Activated T-helper 17 cell treated with anti-CD3 and anti-CD28 coated beads, Interleukin-2, amount 50 U/mL, for 72 hours (primary cell): ENCODE measurements at regions not wholly inside any gene's neighbourhood (a gene's known extent, or its start where the extent isn't known, plus 50 kb on each side); places are given as distances from the start of the nearest gene placed in this dataset.
A peak's percentile ranks its signal among the peaks of the same experiment; 100 is the strongest.

Source experiments
- ATAC-seq: fragments of 150-1000 bp; cut with Tn5 transposase; replicated peaks from 2 replicates; pipeline ENCODE4 v1.10.0; 2021; ENCODE audit warnings: mild to moderate bottlenecking, moderate library complexity
- H3K27ac Mint-ChIP-seq: one replicate; pipeline ENCODE4 v1.8.0; 2022; ENCODE audit warnings: mixed read lengths
- H3K27me3 Mint-ChIP-seq: one replicate; pipeline ENCODE4 v1.8.0; 2022; ENCODE audit warnings: mixed read lengths
- H3K36me3 Mint-ChIP-seq: one replicate; pipeline ENCODE4 v1.8.0; 2022; ENCODE audit warnings: low read depth, mild to moderate bottlenecking, mixed read lengths
- H3K4me1 Mint-ChIP-seq: one replicate; pipeline ENCODE4 v1.8.0; 2022; ENCODE audit warnings: mixed read lengths
- H3K4me3 Mint-ChIP-seq: one replicate; pipeline ENCODE4 v1.8.0; 2022; ENCODE audit warnings: mild to moderate bottlenecking, mixed read lengths
- H3K9me3 Mint-ChIP-seq: one replicate; pipeline ENCODE4 v1.8.0; 2022; ENCODE audit warnings: mixed read lengths

- Mint-ChIP-seq H3K4me3 (no peak overlapping the region), H3K27ac (no peak overlapping the region), H3K9me3 (no peaks in the 10 kb centered on the region), H3K27me3 (no peaks in the 10 kb centered on the region), H3K36me3 (no peaks in the 10 kb centered on the region), H3K4me1 (no peaks in the 10 kb centered on the region)
- ATAC-seq, result no peak
These were observed 179.6 kb upstream of the TNRC6C start for GRCh38 chr17:77778636-77779489.

DNA sequence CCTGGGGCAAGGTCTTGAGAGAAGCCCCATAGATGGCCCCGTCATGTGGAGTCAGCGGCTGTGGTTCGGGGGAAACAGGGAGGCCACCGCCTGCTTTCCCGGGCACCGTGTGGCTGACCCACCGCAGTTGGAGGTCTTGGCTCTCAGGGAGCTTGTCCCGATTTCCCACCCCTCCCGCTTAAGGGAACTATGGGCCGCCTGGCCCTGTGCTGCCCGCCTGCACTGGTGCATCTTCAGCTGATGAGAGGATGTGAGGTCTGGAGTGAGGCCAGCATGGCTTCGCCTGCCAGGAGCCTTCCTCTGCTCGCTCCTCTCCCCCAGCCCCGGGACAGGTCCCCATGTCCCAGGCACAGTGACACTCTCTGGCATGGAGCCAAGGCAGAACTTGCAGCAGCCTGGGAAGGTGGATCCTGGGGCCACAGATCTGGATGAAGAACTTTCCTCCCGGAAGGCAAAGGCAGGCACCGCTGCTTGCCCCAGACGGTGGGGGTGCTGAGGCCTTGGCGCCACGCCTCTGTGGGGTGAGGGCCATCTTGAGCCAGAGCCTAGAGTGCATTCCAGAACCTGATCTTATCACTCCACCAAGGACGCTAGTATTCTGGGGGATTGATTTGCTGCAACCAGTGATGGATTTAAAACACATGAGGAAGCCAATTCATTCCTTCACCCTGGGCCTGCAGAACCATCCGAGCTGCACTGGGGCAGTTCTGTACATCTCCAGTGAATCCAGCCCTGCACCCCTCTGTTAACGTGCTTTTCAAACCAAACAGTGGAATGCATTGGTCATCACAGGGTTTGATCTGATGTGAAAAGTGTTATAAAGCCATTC, 178.6 kb upstream of the TNRC6C start:
- Mint-ChIP-seq H3K9me3 (no peaks in the 10 kb centered on the region), H3K36me3 (no peaks in the 10 kb centered on the region), H3K4me3 (no peak overlapping the region), H3K4me1 (peaks cover 5% of the 10 kb centered on the region), H3K27ac (no peak overlapping the region), H3K27me3 (no peaks in the 10 kb centered on the region)
- no peak for ATAC-seq

DNA sequence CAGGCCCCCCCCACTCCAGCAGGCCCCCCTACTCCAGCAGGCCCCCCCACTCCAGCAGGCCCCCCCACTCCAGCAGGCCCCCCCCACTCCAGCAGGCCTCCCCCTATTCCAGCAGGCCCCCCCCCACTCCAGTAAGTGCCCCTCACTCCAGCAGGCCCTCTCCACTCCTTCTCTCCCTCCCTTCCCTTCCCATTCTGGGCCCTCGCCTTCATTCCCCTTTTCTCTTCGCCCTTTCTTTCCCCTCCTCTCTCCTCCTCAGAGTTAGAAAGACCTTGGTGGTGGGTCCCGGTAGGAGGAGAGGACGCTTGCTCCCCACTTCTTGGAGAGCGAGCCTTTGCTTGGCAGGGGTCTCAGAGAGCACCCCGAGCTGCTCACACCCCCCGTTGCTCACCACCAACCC, 177.0 kb upstream of the TNRC6C start:
- Mint-ChIP-seq H3K4me3 (no peak overlapping the region), H3K4me1 (peaks cover 5% of the 10 kb centered on the region), H3K27ac (no peak overlapping the region), H3K9me3 (no peaks in the 10 kb centered on the region), H3K36me3 (no peaks in the 10 kb centered on the region), H3K27me3 (no peaks in the 10 kb centered on the region)
- ATAC-seq, result no peak

GRCh38 chr17:77782201-77782600, 176.3 kb upstream of the TNRC6C start:
- no peaks in the 10 kb centered on the region for H3K9me3 Mint-ChIP-seq
- peaks cover 5% of the 10 kb centered on the region for H3K4me1 Mint-ChIP-seq
- no peaks in the 10 kb centered on the region for H3K27me3 Mint-ChIP-seq
- H3K27ac Mint-ChIP-seq, result peak overlapping the region; percentile 69
- ATAC-seq, result peak; percentile 15
- H3K36me3 Mint-ChIP-seq, result no peaks in the 10 kb centered on the region
- no peak overlapping the region for H3K4me3 Mint-ChIP-seq

DNA sequence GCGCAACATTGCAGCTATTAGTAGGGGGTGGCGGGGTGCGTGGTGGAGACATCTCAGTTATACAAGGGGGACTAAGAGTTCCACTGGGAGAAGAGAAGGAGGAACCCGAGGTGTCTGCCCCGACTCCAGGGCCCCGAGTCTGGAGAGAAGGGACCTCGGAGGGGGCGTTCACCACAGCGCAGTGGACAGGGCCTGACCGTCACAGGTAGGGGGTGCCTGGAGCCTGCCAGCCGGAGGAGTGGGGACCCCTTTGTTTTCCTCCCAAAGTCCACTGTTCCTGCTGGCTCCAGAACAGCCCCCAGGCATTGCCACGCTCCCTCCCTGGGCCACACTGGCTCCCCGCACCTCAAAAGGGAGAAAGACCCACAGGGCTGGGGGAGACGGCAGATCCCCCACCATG, 175.9 kb upstream of the TNRC6C start:
- Mint-ChIP-seq H3K4me1 (peaks cover 5% of the 10 kb centered on the region), H3K4me3 (no peak overlapping the region), H3K9me3 (no peaks in the 10 kb centered on the region), H3K27ac (peak overlapping the region; percentile 69), H3K27me3 (no peaks in the 10 kb centered on the region), H3K36me3 (no peaks in the 10 kb centered on the region)
- no peak for ATAC-seq

- peaks cover 5% of the 10 kb centered on the region for H3K4me1 Mint-ChIP-seq
- H3K4me3 Mint-ChIP-seq, result peak overlapping the region; percentile 66
- H3K27ac Mint-ChIP-seq, result peak overlapping the region; percentile 80
- H3K9me3 Mint-ChIP-seq, result no peaks in the 10 kb centered on the region
- H3K36me3 Mint-ChIP-seq, result no peaks in the 10 kb centered on the region
- ATAC-seq, result peak; percentile 96
- no peaks in the 10 kb centered on the region for H3K27me3 Mint-ChIP-seq
These were observed 174.3 kb upstream of the TNRC6C start for GRCh38 chr17:77783991-77784820.

- Mint-ChIP-seq H3K4me1 (peaks cover 5% of the 10 kb centered on the region), H3K27ac (no peak overlapping the region)
These were observed 173.1 kb upstream of the TNRC6C start for GRCh38 chr17:77785312-77785905.

DNA sequence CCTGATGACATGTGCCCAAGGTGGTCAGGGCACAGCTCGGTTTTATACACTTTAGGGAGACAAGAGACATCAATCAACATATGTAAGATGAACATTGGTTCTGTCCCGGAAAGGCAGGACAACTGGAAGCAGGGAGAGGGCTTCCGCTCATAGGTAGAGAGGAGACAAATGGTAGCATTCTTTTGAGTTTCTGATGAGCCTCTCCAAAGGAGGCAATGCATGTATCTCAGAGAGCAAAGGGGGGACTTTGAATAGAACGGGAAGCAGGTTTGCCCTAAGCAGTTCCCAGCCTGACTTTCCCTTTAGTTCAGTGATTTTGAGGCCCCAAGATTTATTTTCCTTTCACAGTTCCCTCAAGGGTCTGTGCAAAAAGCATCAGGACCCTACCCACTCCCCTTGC, 172.4 kb upstream of the TNRC6C start:
- Mint-ChIP-seq H3K36me3 (no peaks in the 10 kb centered on the region), H3K4me1 (peaks cover 5% of the 10 kb centered on the region), H3K9me3 (no peaks in the 10 kb centered on the region), H3K27ac (no peak overlapping the region), H3K4me3 (no peak overlapping the region), H3K27me3 (no peaks in the 10 kb centered on the region)
- ATAC-seq, result no peak

More at GRCh38 chr17:77785312-77785905, 173.1 kb upstream of the TNRC6C start:
- ATAC-seq, result no peak
- Mint-ChIP-seq H3K27me3 (no peaks in the 10 kb centered on the region), H3K9me3 (no peaks in the 10 kb centered on the region), H3K4me3 (no peak overlapping the region), H3K36me3 (no peaks in the 10 kb centered on the region)

DNA sequence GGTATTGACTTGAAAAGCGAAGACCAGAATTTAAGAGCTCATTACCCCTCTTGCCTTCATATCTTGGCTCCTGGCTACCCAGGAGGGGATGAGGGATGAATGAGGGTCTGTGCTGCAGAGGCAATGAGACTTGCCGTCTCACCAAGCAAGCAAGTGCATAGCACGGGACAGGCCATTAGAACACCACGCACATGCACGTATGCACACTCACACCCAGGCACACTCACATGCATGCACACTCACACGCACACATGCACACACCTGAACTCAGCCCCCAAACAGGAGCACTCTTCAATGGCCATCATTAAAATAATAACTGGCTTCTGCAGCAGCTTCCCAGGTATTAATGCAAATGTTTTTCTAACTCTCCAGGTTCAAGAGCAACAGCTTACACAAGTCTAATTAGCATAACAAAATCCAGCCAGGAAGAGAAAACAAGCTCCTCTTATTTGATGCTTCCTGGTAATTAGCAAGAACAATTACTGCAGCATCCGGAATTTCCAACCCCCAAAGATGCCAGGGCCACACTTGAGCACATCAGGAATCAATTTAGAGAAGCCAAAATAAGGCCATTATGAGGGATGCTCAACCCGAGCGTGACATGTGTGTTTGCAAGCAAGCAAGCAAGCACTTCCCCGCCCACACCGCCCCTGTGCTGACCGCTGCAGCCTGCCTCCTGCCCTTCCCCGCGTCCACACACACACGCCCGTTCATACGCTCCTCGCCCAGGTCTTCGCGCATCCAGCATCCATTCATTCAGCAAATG, 171.6 kb upstream of the TNRC6C start:
- Mint-ChIP-seq H3K4me1 (peaks cover 5% of the 10 kb centered on the region), H3K27ac (no peak overlapping the region), H3K4me3 (no peak overlapping the region), H3K27me3 (no peaks in the 10 kb centered on the region), H3K36me3 (no peaks in the 10 kb centered on the region), H3K9me3 (no peaks in the 10 kb centered on the region)
- no peak for ATAC-seq

GRCh38 chr17:77790143-77790829, 168.2 kb upstream of the TNRC6C start:
- no peak for ATAC-seq

DNA sequence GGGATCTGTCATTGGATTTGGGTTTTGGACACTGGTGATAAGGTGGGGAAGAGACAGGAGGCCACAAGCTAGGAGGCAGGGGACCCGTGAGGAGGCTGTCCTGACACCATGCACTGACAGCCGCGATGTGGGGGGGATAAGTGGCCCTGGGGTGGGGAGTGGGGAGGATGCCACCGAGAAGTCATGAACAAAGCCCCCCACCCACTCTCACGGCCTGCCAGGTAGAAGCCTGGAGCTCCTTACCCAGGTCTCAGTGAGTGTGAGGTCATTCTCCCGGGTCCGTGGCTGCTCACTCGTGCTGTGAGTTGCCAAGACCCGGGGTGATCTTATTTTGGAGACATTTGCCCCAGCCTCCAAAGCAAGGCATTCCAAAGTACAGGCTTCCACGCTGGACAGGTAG, 165.9 kb upstream of the TNRC6C start:
- Mint-ChIP-seq H3K9me3 (no peaks in the 10 kb centered on the region), H3K36me3 (no peaks in the 10 kb centered on the region)
- no peak for ATAC-seq

More at GRCh38 chr17:77790143-77790829, 168.2 kb upstream of the TNRC6C start:
- Mint-ChIP-seq H3K36me3 (no peaks in the 10 kb centered on the region), H3K4me1 (peaks cover 5% of the 10 kb centered on the region), H3K27me3 (peaks cover 6% of the 10 kb centered on the region), H3K27ac (no peak overlapping the region), H3K4me3 (no peak overlapping the region), H3K9me3 (no peaks in the 10 kb centered on the region)

GRCh38 chr17:77793146-77793970, 165.1 kb upstream of the TNRC6C start:
- no peak for ATAC-seq
- Mint-ChIP-seq H3K36me3 (no peaks in the 10 kb centered on the region), H3K4me3 (no peak overlapping the region)

More for the DNA sequence above, 165.9 kb upstream of the TNRC6C start:
- Mint-ChIP-seq H3K4me1 (peaks cover 7% of the 10 kb centered on the region), H3K27me3 (peaks cover 8% of the 10 kb centered on the region), H3K4me3 (no peak overlapping the region), H3K27ac (no peak overlapping the region)

More at GRCh38 chr17:77793146-77793970, 165.1 kb upstream of the TNRC6C start:
- H3K27me3 Mint-ChIP-seq, result peaks cover 8% of the 10 kb centered on the region
- no peaks in the 10 kb centered on the region for H3K9me3 Mint-ChIP-seq
- peaks cover 7% of the 10 kb centered on the region for H3K4me1 Mint-ChIP-seq
- H3K27ac Mint-ChIP-seq, result no peak overlapping the region
